Parathyroid adenoma (tissue), 2 donors: ENCODE measurements at regions not wholly inside any gene's neighbourhood (a gene's known extent, or its start where the extent isn't known, plus 50 kb on each side); places are given as distances from the start of the nearest gene placed in this dataset.

ENCODE experiments used
- H2AFZ ChIP-seq: fragments of 300-600 bp; sonication (generic); one replicate; pipeline ENCODE4 v1.7.0; 2017; ENCODE audit warnings: antibody characterized with exemption, mild to moderate bottlenecking
- H3K27ac ChIP-seq: fragments of 300-600 bp; sonication (generic); one replicate; pipeline ENCODE4 v1.7.0; 2017
- H3K27me3 ChIP-seq: fragments of 300-600 bp; sonication (generic); one replicate; pipeline ENCODE4 v1.7.0; 2017; ENCODE audit warnings: low read length; ENCODE audit not compliant: control insufficient read depth, insufficient read depth
- H3K36me3 ChIP-seq: fragments of 300-600 bp; sonication (generic); one replicate; pipeline ENCODE4 v1.7.0; 2017; ENCODE audit warnings: low read length; ENCODE audit not compliant: control insufficient read depth, insufficient read depth
- H3K4me1 ChIP-seq: fragments of 300-600 bp; sonication (generic); one replicate; pipeline ENCODE4 v1.7.0; 2017; ENCODE audit warnings: control low read depth
- H3K4me2 ChIP-seq: fragments of 300-600 bp; sonication (generic); one replicate; pipeline ENCODE4 v1.7.0; 2017; ENCODE audit warnings: low read length
- H3K4me3 ChIP-seq: fragments of 300-600 bp; sonication (generic); one replicate; pipeline ENCODE4 v1.7.0; 2017; ENCODE audit warnings: low read depth, low read length
- H3K79me2 ChIP-seq: fragments of 300-600 bp; sonication (generic); one replicate; pipeline ENCODE4 v1.7.0; 2017; ENCODE audit warnings: control low read depth
- H3K9ac ChIP-seq: fragments of 300-600 bp; sonication (generic); one replicate; pipeline ENCODE4 v1.7.0; 2017; ENCODE audit warnings: mild to moderate bottlenecking
- H3K9me3 ChIP-seq: fragments of 300-600 bp; sonication (generic); one replicate; pipeline ENCODE4 v1.7.0; 2017; ENCODE audit warnings: low read length; ENCODE audit not compliant: control insufficient read depth
- CTCF ChIP-seq: fragments of 300-600 bp; sonication (generic); IDR thresholded peaks from one replicate; pipeline ENCODE4 v1.7.0; 2017; ENCODE audit warnings: antibody characterized with exemption, mild to moderate bottlenecking
- donor health status: primary hyperparathyroidism.

- Histone ChIP-seq H3K4me2 (no peak overlapping the region), H3K27me3 (no peaks in the 10 kb centered on the region), H2AFZ (no peak overlapping the region), H3K9ac (no peak overlapping the region), H3K9me3 (no peaks in the 10 kb centered on the region), H3K4me3 (no peak overlapping the region), H3K36me3 (no peaks in the 10 kb centered on the region), H3K4me1 (no peaks in the 10 kb centered on the region), H3K79me2 (no peaks in the 10 kb centered on the region), H3K27ac (no peak overlapping the region)
- no peak for TF ChIP-seq CTCF
Observed at GRCh38 chr10:131770946-131771633, 129.7 kb upstream of the PPP2R2D start.

GRCh38 chr10:131771634-131772358, 129.0 kb upstream of the PPP2R2D start:
- Histone ChIP-seq H3K9me3 (no peaks in the 10 kb centered on the region), H2AFZ (no peak overlapping the region), H3K4me3 (no peak overlapping the region), H3K4me2 (no peak overlapping the region), H3K4me1 (no peaks in the 10 kb centered on the region), H3K79me2 (no peaks in the 10 kb centered on the region), H3K27me3 (no peaks in the 10 kb centered on the region), H3K36me3 (no peaks in the 10 kb centered on the region), H3K27ac (no peak overlapping the region), H3K9ac (no peak overlapping the region)
- TF ChIP-seq CTCF, result no peak

- H3K4me3 ChIP-seq, result no peak overlapping the region
- H3K27me3 ChIP-seq, result no peaks in the 10 kb centered on the region
- no peaks in the 10 kb centered on the region for H3K79me2 ChIP-seq
- no peak overlapping the region for H2AFZ ChIP-seq
- TF ChIP-seq CTCF, result no peak
- H3K9me3 ChIP-seq, result no peaks in the 10 kb centered on the region
- H3K27ac ChIP-seq, result no peak overlapping the region
- H3K4me1 ChIP-seq, result no peaks in the 10 kb centered on the region
- H3K9ac ChIP-seq, result no peak overlapping the region
- no peak overlapping the region for H3K4me2 ChIP-seq
- H3K36me3 ChIP-seq, result no peaks in the 10 kb centered on the region
Observed at GRCh38 chr10:131772441-131772840, 128.4 kb upstream of the PPP2R2D start.

- no peak overlapping the region for H3K27ac ChIP-seq
- no peak overlapping the region for H3K4me3 ChIP-seq
- H3K9me3 ChIP-seq, result no peaks in the 10 kb centered on the region
- H3K4me2 ChIP-seq, result no peak overlapping the region
- TF ChIP-seq CTCF, result no peak
- no peaks in the 10 kb centered on the region for H3K79me2 ChIP-seq
- no peaks in the 10 kb centered on the region for H3K36me3 ChIP-seq
- H3K9ac ChIP-seq, result no peak overlapping the region
- H2AFZ ChIP-seq, result no peak overlapping the region
- H3K4me1 ChIP-seq, result no peaks in the 10 kb centered on the region
- no peaks in the 10 kb centered on the region for H3K27me3 ChIP-seq
Observed at GRCh38 chr10:131773370-131774343, 127.2 kb upstream of the PPP2R2D start.
